ENCODE measurements at regions not wholly inside any gene's neighbourhood (a gene's known extent, or its start where the extent isn't known, plus 50 kb on each side); places are given as distances from the start of the nearest gene placed in this dataset.
"Not testable (repeated sequence)": the region's sequence is repeated elsewhere in the genome, so short reads cannot be mapped to it uniquely, and the experiment has no call there.

GRCh38 chr5:138676556-138677193 lies 76.5 kb upstream of the CTNNA1 start:
- no peak overlapping the region for H3K27ac ChIP-seq
- TF ChIP-seq CTCF (conservative IDR thresholded peaks at IDR 0.05), result no peak

GRCh38 chr5:138676002-138676401 lies 77.2 kb upstream of the CTNNA1 start:
- no peak for TF ChIP-seq CTCF (conservative IDR thresholded peaks at IDR 0.05)
- H3K27ac ChIP-seq, result no peak overlapping the region

DNA sequence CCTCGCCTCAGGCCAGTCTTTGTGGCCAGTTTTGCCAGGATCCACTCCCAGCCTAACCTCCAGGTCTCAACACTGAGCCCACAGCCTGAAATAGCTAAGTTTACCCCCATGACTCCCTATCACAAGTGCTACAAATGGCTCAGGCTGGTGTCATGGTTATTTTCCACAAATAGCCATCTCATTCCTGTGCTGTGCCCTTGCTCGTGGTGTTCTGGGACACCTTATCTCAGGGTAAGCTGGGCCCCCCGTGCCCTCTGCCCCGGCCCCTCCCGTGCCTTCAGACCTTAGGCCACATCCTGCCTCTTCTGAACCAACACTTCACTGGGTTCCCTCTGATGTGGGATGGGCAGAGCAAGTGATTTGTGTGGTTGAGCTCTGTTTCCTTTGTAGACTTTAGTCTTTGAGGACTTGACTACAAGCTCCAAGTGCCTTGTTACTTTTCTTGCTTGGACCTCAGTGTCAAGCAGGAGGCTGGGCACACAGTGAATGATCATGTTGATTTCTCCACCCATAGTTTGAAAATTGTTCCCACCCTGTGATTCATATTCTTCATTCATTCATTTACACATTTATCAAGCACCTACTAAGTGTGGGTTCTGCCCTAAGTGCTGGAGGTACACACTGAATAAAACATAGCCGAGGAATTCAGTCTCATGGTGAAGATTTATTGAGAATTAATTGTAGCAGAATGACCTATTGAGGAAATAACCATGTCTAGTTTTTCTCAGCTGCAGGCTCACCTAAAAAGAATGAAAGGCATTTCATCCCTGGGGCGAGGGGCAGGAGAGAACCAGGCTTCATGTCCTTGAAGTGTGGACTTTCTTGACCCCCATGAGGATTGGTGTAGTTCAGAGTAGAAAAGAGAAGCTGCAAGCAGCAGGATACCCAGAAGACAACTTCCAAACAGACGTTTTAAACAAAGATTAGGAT lies 84.5 kb upstream of the CTNNA1 start:
- H3K27ac ChIP-seq, result no peak overlapping the region
- no peak for TF ChIP-seq CTCF (conservative IDR thresholded peaks at IDR 0.05)

DNA sequence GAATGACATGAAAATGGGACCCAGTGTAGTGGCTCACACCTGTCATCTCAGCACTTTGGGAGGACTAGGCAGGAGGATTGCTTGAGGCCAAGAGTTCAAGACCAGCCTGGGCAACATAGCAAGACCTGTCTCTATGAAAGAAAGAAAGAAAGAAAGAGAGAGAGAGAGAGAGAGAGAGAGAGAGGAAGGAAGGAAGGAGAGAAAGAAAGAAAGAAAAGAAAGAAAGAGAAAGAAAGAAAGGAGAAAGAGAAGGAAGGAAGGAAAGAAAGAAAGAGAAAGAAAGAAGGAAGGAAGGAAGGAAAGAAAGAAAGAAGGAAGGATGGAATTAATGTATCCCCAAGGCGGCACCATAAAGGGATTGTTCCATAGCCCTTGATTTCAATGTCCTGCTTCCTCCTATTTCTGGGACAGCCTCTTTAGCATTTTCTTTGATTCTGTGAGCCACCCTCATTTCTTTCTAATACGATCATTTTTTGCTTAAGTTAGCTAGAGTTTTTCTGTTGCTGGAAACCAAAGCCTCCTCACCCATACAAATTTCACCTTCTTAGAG lies 85.4 kb upstream of the CTNNA1 start:
- H3K27ac ChIP-seq, result not testable (repeated sequence)

DNA sequence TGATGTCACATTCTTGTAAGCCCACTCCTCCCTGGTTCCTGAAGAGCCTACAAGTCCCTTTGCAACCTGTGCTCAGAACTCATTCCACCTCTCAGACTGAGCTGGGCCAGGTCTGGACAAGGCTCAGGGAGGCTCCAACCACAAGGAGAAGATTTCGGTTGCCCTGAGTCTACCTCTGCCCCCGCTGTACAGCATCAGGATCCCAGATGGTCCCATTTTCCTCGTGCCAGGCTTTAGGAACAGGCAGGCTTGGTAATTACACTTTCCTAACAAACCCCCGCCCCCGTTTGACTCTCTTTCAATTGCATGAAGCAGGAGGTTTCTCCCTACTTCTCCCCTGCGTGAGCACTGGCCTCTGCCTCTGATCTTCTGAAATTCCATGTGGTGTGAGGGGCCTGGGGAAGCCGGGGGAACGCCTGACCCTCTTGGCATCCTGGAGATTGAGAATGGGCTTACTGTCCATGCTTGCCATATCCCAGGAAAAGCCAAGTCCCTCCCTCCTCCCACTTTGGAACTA lies 86.9 kb upstream of the CTNNA1 start:
- no peak overlapping the region for H3K27ac ChIP-seq
- TF ChIP-seq CTCF (conservative IDR thresholded peaks at IDR 0.05), result no peak

GRCh38 chr5:138665261-138665660 lies 88.0 kb upstream of the CTNNA1 start:
- no peak for TF ChIP-seq CTCF (conservative IDR thresholded peaks at IDR 0.05)
- H3K27ac ChIP-seq, result no peak overlapping the region

GRCh38 chr5:138664276-138664943 lies 88.8 kb upstream of the CTNNA1 start:
- H3K27ac ChIP-seq, result no peak overlapping the region
- no peak for TF ChIP-seq CTCF (conservative IDR thresholded peaks at IDR 0.05)

Measured in VCaP (cell line).